Esophagus muscularis mucosa (tissue), 4 donors: ENCODE measurements at regions not wholly inside any gene's neighbourhood (a gene's known extent, or its start where the extent isn't known, plus 50 kb on each side); places are given as distances from the start of the nearest gene placed in this dataset.

Source experiments
- DNase-seq: peaks from one replicate; pipeline ENCODE4 v3.0.0-alpha.2; 2017; ENCODE audit errors: extremely low spot score
- H3K27ac ChIP-seq, 4 donors: fragments of 200-600 bp; sonication (generic); replicated peaks in 1 of 4; 1 replicate in 3 of 4; 2 replicates in 1 of 4; pipeline ENCODE4 v1.5.1; 2016 to 2019; ENCODE audit warnings: mild to moderate bottlenecking in 1 of 4
- H3K27me3 ChIP-seq, 4 donors: fragments of 200-600 bp; sonication (generic); one replicate each; pipeline versions ENCODE4 v1.5.1 to v1.6.0; 2016 to 2019
- H3K36me3 ChIP-seq, 4 donors: fragments of 200-600 bp; sonication (generic); one replicate each; pipeline ENCODE4 v1.5.1; 2016 to 2019
- H3K4me1 ChIP-seq, 4 donors: fragments of 200-600 bp; sonication (generic); one replicate each; pipeline ENCODE4 v1.5.1; 2016 to 2019
- H3K4me3 ChIP-seq, 4 donors: fragments of 200-600 bp; sonication (generic); 1 replicate in 2 of 4; 2 replicates in 2 of 4; pipeline ENCODE4 v1.5.1; 2016 to 2019; ENCODE audit warnings: mild to moderate bottlenecking in 4 of 4, moderate library complexity in 1 of 4
- H3K9me3 ChIP-seq, 4 donors: fragments of 200-600 bp; sonication (generic); 1 replicate in 3 of 4; 2 replicates in 1 of 4; pipeline ENCODE4 v1.5.1; 2016 to 2019
- EP300 ChIP-seq: sonication (generic); formaldehyde crosslinking; IDR thresholded peaks from one replicate; pipeline ENCODE4 v1.6.1; 2017; ENCODE audit warnings: antibody characterized with exemption
- POLR2A ChIP-seq: fragments of 450-650 bp; IDR thresholded peaks from one replicate; pipeline ENCODE4 v1.6.1; 2017; ENCODE audit warnings: antibody characterized with exemption, moderate library complexity, mild to moderate bottlenecking, low read depth
- POLR2AphosphoS5 ChIP-seq, 2 donors: sonication (generic); formaldehyde crosslinking; IDR thresholded peaks; one replicate each; pipeline ENCODE4 v1.6.1; 2017; ENCODE audit warnings: antibody characterized with exemption in 2 of 2
- WGBS: methylation state at CpG from one replicate; pipeline ENCODE4 v1.1.5; 2018; 5-methylcytosine and 5-hydroxymethylcytosine counted together
- intact Hi-C: fragments of 100-400 bp; cut with DNase I; formaldehyde crosslinking; loops from one replicate; pipeline ENCODE4 v1.15.1; 2023
- TF ChIP-seq, protein P1 (sequence below), 3 experiments: fragments of 200-600 bp in 2 of 3; fragments of 450-650 bp in 1 of 3; sonication (generic) in 2 of 3; IDR thresholded peaks; one replicate each; pipeline ENCODE4 v1.5.1; 2017 to 2019; ENCODE audit warnings: antibody characterized with exemption in 3 of 3, mild to moderate bottlenecking in 2 of 3, moderate library complexity in 1 of 3

DNA sequence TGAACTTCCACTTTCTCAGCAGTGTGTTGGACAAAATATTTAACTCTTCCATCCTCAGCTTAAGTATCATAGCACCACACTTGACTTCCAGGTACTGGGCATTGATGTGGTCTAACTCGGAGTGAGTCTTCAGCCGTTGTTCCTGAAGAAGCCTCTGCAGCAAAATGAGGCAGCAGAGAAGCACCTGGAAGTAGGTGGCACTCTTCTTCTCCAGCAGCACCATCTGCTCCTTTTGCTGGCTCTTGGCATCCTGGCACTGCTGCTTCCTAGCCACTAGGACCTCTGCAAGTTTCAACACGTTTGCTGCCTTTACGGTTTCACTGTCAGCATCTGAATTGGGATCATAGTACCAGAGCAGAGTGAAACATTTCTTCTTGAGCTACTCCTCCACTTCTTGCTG, 162.5 kb upstream of the GORAB start:
- Histone ChIP-seq H3K4me3 (no peak overlapping the region), H3K4me1 (no peaks in the 10 kb centered on the region), H3K36me3 (no peaks in the 10 kb centered on the region), H3K27me3 (no peaks in the 10 kb centered on the region), H3K27ac (no peak overlapping the region), H3K9me3 (no peaks in the 10 kb centered on the region)
- DNase-seq, result no peak
- 98% methylated on average over 4 of the region's 4 CpGs for WGBS
- intact Hi-C loops, result no loop called here
- TF ChIP-seq EP300, result no peak
- TF ChIP-seq, protein P1, sequence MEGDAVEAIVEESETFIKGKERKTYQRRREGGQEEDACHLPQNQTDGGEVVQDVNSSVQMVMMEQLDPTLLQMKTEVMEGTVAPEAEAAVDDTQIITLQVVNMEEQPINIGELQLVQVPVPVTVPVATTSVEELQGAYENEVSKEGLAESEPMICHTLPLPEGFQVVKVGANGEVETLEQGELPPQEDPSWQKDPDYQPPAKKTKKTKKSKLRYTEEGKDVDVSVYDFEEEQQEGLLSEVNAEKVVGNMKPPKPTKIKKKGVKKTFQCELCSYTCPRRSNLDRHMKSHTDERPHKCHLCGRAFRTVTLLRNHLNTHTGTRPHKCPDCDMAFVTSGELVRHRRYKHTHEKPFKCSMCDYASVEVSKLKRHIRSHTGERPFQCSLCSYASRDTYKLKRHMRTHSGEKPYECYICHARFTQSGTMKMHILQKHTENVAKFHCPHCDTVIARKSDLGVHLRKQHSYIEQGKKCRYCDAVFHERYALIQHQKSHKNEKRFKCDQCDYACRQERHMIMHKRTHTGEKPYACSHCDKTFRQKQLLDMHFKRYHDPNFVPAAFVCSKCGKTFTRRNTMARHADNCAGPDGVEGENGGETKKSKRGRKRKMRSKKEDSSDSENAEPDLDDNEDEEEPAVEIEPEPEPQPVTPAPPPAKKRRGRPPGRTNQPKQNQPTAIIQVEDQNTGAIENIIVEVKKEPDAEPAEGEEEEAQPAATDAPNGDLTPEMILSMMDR (IDR thresholded peaks at IDR 0.05), result no peak
- no peak for TF ChIP-seq POLR2A
- no peak for TF ChIP-seq POLR2AphosphoS5 (IDR thresholded peaks at IDR 0.05)

GRCh38 chr1:170370087-170370486, 161.9 kb upstream of the GORAB start:
- H3K9me3 ChIP-seq, result no peaks in the 10 kb centered on the region
- intact Hi-C loops, result no loop called here
- H3K27me3 ChIP-seq, result no peaks in the 10 kb centered on the region
- no peak for TF ChIP-seq POLR2A
- TF ChIP-seq, protein P1 (IDR thresholded peaks at IDR 0.05), result no peak
- TF ChIP-seq EP300, result no peak
- TF ChIP-seq POLR2AphosphoS5 (IDR thresholded peaks at IDR 0.05), result no peak
- no peak overlapping the region for H3K27ac ChIP-seq
- WGBS, result 81% methylated on average over 9 of the region's 9 CpGs
- no peak overlapping the region for H3K4me3 ChIP-seq
- DNase-seq, result no peak
- H3K36me3 ChIP-seq, result no peaks in the 10 kb centered on the region
- peaks cover 0 to 2% (median under 1%) of the 10 kb centered on the region in 4 donors for H3K4me1 ChIP-seq

DNA sequence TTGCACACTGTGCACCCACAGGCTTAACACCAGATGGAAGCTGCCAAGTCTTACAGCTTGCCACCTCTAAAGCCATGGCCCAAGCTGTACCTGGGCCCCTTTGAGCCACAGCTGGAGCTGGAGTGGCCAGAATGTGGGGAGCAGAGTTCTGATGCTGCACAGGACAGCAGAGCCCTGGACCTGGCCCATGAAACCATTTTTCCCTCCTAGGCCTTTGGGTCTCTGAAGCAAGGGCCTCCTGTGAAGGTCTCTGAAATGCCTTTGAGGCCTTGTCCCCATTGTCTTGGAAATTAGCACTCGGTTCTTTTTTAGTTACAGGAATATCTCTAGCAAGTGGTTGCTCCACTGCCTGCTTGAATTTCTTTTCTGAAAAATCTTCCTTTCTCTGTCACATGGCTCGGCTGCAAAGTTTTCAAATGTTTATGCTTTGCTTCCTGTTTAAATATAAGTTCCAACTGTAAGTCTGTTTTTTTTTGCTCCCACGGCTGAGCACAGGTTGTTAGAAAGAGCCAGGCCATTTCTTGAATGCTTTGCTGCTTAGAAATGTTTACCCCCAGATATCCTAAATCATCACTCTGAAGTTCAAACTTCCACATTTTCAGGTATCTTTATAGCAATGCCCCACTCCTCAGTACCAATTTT, 156.8 kb upstream of the GORAB start:
- Histone ChIP-seq H3K27ac (no peak overlapping the region), H3K36me3 (no peaks in the 10 kb centered on the region), H3K9me3 (no peaks in the 10 kb centered on the region), H3K4me1 (peaks cover 0 to 14% (median 9%) of the 10 kb centered on the region in 4 donors), H3K27me3 (no peaks in the 10 kb centered on the region), H3K4me3 (no peak overlapping the region)
- intact Hi-C loops, result no loop called here
- DNase-seq, result no peak
- 33% methylated on average over 3 of the region's 3 CpGs for WGBS
- TF ChIP-seq POLR2AphosphoS5 (IDR thresholded peaks at IDR 0.05) (no peak), POLR2A (no peak), EP300 (no peak)
- TF ChIP-seq, protein P1 (IDR thresholded peaks at IDR 0.05), result no peak

GRCh38 chr1:170376801-170377385, 155.1 kb upstream of the GORAB start:
- 0% methylated on average over 1 of the region's 1 CpG for WGBS
- intact Hi-C loops, result no loop called here

More at GRCh38 chr1:170376801-170377385, 155.1 kb upstream of the GORAB start:
- no peak for DNase-seq
- H3K4me3 ChIP-seq, result no peak overlapping the region
- peaks cover 0 to 14% (median 9%) of the 10 kb centered on the region in 4 donors for H3K4me1 ChIP-seq
- no peaks in the 10 kb centered on the region for H3K36me3 ChIP-seq
- H3K27me3 ChIP-seq, result no peaks in the 10 kb centered on the region
- no peaks in the 10 kb centered on the region for H3K9me3 ChIP-seq
- no peak overlapping the region for H3K27ac ChIP-seq
- TF ChIP-seq, protein P1 (IDR thresholded peaks at IDR 0.05), result no peak
- TF ChIP-seq EP300, result no peak
- no peak for TF ChIP-seq POLR2AphosphoS5 (IDR thresholded peaks at IDR 0.05)
- TF ChIP-seq POLR2A, result no peak
